ENCODE measurements at regions not wholly inside any gene's neighbourhood (a gene's known extent, or its start where the extent isn't known, plus 50 kb on each side); places are given as distances from the start of the nearest gene placed in this dataset.
A peak's percentile ranks its signal among the peaks of the same experiment; 100 is the strongest.

- Mint-ChIP-seq H3K36me3 (ENCODE audit: low read depth) (no peaks in the 10 kb centered on the region), H3K27me3 (peaks cover 23% of the 10 kb centered on the region), H3K27ac (no peak overlapping the region), H3K4me3 (no peak overlapping the region), H3K4me1 (no peaks in the 10 kb centered on the region), H3K9me3 (no peaks in the 10 kb centered on the region)
- ATAC-seq (replicated peaks) = peak; percentile 99
Measured at GRCh38 chr6:30396833-30397479, 52.0 kb downstream of the RPP21 start.

DNA sequence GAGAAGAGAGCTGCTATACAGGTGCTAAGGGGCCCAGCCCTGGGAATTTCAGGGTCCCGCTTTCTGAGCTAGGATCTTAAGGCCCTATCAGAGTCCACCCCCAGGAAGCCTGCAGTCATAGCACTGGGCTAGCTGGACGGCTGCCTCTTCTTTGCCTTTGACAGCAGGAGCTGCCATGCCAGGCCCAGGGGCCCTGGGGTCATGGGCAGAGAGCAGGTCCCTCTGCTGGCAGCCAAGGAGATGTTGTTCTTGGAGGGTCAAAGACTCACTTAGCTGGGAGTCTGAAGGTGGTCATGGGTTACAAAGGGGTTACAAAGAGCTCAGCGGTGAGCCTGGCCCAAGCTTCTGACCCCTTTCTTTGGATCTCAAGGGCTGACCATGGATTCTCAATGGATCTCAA, 52.7 kb downstream of the RPP21 start:
- Mint-ChIP-seq H3K27me3 (peaks cover 23% of the 10 kb centered on the region), H3K4me3 (no peak overlapping the region), H3K4me1 (no peaks in the 10 kb centered on the region), H3K27ac (no peak overlapping the region), H3K9me3 (no peaks in the 10 kb centered on the region), H3K36me3 (ENCODE audit: low read depth) (no peaks in the 10 kb centered on the region)
- no peak for ATAC-seq (replicated peaks)

GRCh38 chr6:30399390-30400058, 54.6 kb downstream of the RPP21 start:
- H3K9me3 Mint-ChIP-seq = no peaks in the 10 kb centered on the region
- peak; percentile 53 for ATAC-seq (replicated peaks)
- peaks cover 15% of the 10 kb centered on the region for H3K27me3 Mint-ChIP-seq
- H3K4me1 Mint-ChIP-seq = no peaks in the 10 kb centered on the region
- no peak overlapping the region for H3K27ac Mint-ChIP-seq
- no peaks in the 10 kb centered on the region for H3K36me3 Mint-ChIP-seq (ENCODE audit: low read depth)
- H3K4me3 Mint-ChIP-seq = no peak overlapping the region

GRCh38 chr6:30405934-30406333, 61.0 kb downstream of the RPP21 start:
- Mint-ChIP-seq H3K4me1 (peaks cover 5% of the 10 kb centered on the region), H3K9me3 (peaks cover 5% of the 10 kb centered on the region), H3K27ac (no peak overlapping the region), H3K4me3 (no peak overlapping the region), H3K36me3 (ENCODE audit: low read depth) (no peaks in the 10 kb centered on the region), H3K27me3 (peaks cover 36% of the 10 kb centered on the region)
- ATAC-seq (replicated peaks) = no peak

- Mint-ChIP-seq H3K9me3 (peaks cover 5% of the 10 kb centered on the region), H3K4me3 (no peak overlapping the region), H3K36me3 (ENCODE audit: low read depth) (no peaks in the 10 kb centered on the region), H3K27ac (no peak overlapping the region), H3K4me1 (peaks cover 11% of the 10 kb centered on the region), H3K27me3 (peaks cover 57% of the 10 kb centered on the region)
- ATAC-seq (replicated peaks) = no peak
Measured at GRCh38 chr6:30409184-30409583, 64.2 kb downstream of the RPP21 start.

DNA sequence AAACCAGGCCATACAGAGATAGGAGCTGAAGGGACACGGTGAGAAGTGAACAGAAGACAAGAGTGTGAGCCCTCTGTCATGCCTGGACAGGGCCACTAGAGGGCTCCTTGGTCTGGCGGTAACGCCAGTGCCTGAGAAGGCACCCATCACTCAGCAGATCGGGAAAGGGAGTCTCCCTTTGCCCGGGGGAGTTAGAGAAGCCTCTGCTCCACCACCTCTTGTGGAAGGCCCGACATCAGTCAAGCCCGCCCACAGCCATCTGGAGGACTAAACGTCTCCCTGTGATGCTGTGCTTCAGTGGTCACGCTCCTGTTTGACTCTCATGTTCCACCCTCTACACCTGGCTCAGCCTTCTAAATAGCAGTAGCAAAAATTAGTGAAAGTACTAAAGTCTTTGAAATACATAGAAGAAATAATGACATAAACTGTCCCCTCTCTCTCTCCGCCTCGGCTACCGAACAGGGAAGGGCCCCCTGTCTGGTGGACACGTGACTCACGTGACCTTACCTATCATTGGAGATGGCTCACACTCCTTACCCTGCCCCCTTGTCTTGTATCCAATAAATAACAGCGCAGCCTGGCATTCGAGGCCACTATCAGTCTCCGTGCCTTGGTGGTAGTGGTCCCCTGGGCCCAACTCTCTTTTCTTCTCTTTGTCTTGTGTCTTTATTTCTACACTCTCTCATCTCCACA, 66.7 kb downstream of the RPP21 start:
- H3K27me3 Mint-ChIP-seq = peaks cover 53% of the 10 kb centered on the region
- H3K9me3 Mint-ChIP-seq = peaks cover 5% of the 10 kb centered on the region
- H3K27ac Mint-ChIP-seq = no peak overlapping the region
- no peaks in the 10 kb centered on the region for H3K36me3 Mint-ChIP-seq (ENCODE audit: low read depth)
- H3K4me1 Mint-ChIP-seq = peaks cover 6% of the 10 kb centered on the region
- H3K4me3 Mint-ChIP-seq = peak overlapping the region; percentile 66
- ATAC-seq (replicated peaks) = peak; percentile 83

GRCh38 chr6:30418448-30418847, 70.9 kb upstream of the HLA-E start:
- H3K9me3 Mint-ChIP-seq = no peaks in the 10 kb centered on the region
- H3K36me3 Mint-ChIP-seq (ENCODE audit: low read depth) = no peaks in the 10 kb centered on the region
- H3K27ac Mint-ChIP-seq = no peak overlapping the region
- H3K4me3 Mint-ChIP-seq = no peak overlapping the region
- H3K4me1 Mint-ChIP-seq = no peaks in the 10 kb centered on the region
- no peak for ATAC-seq (replicated peaks)
- peaks cover 38% of the 10 kb centered on the region for H3K27me3 Mint-ChIP-seq

- Mint-ChIP-seq H3K4me3 (no peak overlapping the region), H3K4me1 (no peaks in the 10 kb centered on the region), H3K36me3 (ENCODE audit: low read depth) (no peaks in the 10 kb centered on the region), H3K9me3 (no peaks in the 10 kb centered on the region), H3K27ac (no peak overlapping the region), H3K27me3 (peaks cover 51% of the 10 kb centered on the region)
- no peak for ATAC-seq (replicated peaks)
Measured at GRCh38 chr6:30424549-30424948, 64.8 kb upstream of the HLA-E start.
